Naive B cell (primary cell): ENCODE measurements at regions not wholly inside any gene's neighbourhood (a gene's known extent, or its start where the extent isn't known, plus 50 kb on each side); places are given as distances from the start of the nearest gene placed in this dataset.

Experiments used
- ATAC-seq, 2 donors: fragments of 150-1000 bp; cut with Tn5 transposase; 2 replicates each; pipeline ENCODE4 v1.10.0; 2021; ENCODE audit warnings: low read depth in 2 of 2, mild to moderate bottlenecking in 2 of 2, moderate library complexity in 2 of 2
- DNase-seq: peaks from one replicate; pipeline ENCODE4 v3.0.0; 2022
- H3K27ac Mint-ChIP-seq, 6 donors: one replicate each; pipeline ENCODE4 v1.8.0; 2020 to 2022; ENCODE audit warnings: mild to moderate bottlenecking in 6 of 6, mixed read lengths in 6 of 6, moderate library complexity in 5 of 6, inconsistent platforms in 2 of 6
- H3K27me3 Mint-ChIP-seq, 3 donors: one replicate each; pipeline ENCODE4 v1.8.0; 2021 to 2022; ENCODE audit warnings: mixed read lengths in 3 of 3, mild to moderate bottlenecking in 1 of 3
- H3K36me3 Mint-ChIP-seq, 2 donors: one replicate each; pipeline ENCODE4 v1.8.0; 2020 to 2022; ENCODE audit warnings: mixed read lengths in 2 of 2, inconsistent platforms in 1 of 2, mild to moderate bottlenecking in 1 of 2
- H3K4me1 Mint-ChIP-seq, 3 donors: one replicate each; pipeline ENCODE4 v1.8.0; 2020 to 2022; ENCODE audit warnings: mixed read lengths in 3 of 3, inconsistent platforms in 1 of 3, mild to moderate bottlenecking in 1 of 3, moderate library complexity in 1 of 3
- H3K4me3 Mint-ChIP-seq, 8 donors: one replicate each; pipeline ENCODE4 v1.8.0; 2020 to 2022; ENCODE audit warnings: mild to moderate bottlenecking in 8 of 8, mixed read lengths in 8 of 8, moderate library complexity in 8 of 8, inconsistent platforms in 2 of 8
- H3K9me3 Mint-ChIP-seq, 7 donors: one replicate each; pipeline ENCODE4 v1.8.0; 2020 to 2022; ENCODE audit warnings: mixed read lengths in 7 of 7, mild to moderate bottlenecking in 5 of 7, inconsistent platforms in 2 of 7, moderate library complexity in 1 of 7

DNA sequence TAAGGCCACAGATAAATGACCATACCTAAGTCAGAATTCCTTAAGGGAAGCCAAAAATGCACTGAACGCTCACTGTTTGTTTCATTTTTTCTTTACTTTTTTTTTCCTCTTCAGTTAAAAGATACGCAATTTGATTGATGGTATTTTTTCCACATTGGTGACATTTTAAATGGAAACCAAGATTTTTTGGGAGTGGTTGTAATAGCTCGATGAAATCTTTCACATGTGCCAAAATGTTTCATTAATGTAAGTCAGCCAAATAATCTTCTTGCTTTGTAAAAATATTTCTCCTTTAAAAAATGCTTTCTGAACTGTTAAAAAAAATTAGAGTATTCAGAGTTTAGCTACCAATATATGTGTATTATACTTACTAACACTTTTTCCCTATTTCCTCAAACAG, 339.8 kb downstream of the ZEB2 start:
- Mint-ChIP-seq H3K27ac (no peak overlapping the region), H3K9me3 (peaks cover 0 to 11% (median 4%) of the 10 kb centered on the region in 7 donors), H3K27me3 (no peaks in the 10 kb centered on the region), H3K4me3 (no peak overlapping the region), H3K4me1 (peaks cover 9 to 10% (median 10%) of the 10 kb centered on the region in 3 donors), H3K36me3 (peaks cover 7 to 13% of the 10 kb centered on the region in 2 donors)
- ATAC-seq, result no peak
- no peak for DNase-seq

DNA sequence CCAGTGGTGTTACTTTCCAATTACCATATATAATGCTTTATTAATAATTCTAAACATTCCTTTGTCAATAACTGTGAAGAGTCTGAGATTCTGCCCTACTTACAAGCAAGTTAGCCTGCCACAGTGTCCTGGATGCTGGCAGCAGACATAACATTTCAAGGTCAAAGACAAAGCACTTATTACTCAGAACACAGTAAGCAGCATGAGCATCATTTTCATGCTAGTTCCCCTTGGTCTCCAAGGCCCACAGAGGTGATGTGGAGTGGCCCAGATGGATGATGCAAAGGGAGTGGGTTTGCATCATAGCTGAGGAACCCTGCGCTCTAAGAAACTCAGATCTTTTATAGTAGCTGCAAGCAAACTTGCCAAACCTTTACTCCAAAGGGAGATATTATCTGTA, 349.7 kb downstream of the ZEB2 start:
- H3K27ac Mint-ChIP-seq, result no peak overlapping the region
- H3K36me3 Mint-ChIP-seq, result peaks cover 15 to 17% of the 10 kb centered on the region in 2 donors
- no peaks in the 10 kb centered on the region for H3K27me3 Mint-ChIP-seq
- ATAC-seq (no peak), DNase-seq (no peak)
- H3K4me1 Mint-ChIP-seq, result peaks cover 0 to 4% (median 0%) of the 10 kb centered on the region in 3 donors
- no peak overlapping the region for H3K4me3 Mint-ChIP-seq
- peaks cover 0 to 3% (median 0%) of the 10 kb centered on the region in 7 donors for H3K9me3 Mint-ChIP-seq

DNA sequence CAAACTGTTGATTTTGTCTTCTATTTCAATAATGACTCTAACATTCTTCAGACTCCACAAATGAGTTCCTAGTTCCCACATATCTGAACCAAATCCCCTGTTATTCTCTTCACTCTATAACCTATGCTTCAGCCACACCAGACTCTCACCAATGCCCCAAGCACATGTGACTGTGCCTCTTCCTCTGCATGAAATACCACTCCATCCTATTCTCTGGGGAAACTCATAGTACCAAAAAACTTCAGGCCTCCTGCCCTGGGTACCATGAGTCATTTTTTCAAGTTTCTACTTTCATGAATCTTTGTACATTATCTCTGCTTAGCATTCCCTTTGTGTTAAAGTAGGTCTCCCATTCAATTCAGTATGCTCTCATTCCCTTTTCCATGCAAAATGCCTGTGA, 353.2 kb downstream of the ZEB2 start:
- Mint-ChIP-seq H3K4me1 (peaks cover 5 to 11% (median 7%) of the 10 kb centered on the region in 3 donors), H3K9me3 (no peaks in the 10 kb centered on the region), H3K27me3 (no peaks in the 10 kb centered on the region), H3K36me3 (no peaks in the 10 kb centered on the region), H3K4me3 (no peak overlapping the region), H3K27ac (no peak overlapping the region)
- DNase-seq, result no peak
- ATAC-seq, result no peak

DNA sequence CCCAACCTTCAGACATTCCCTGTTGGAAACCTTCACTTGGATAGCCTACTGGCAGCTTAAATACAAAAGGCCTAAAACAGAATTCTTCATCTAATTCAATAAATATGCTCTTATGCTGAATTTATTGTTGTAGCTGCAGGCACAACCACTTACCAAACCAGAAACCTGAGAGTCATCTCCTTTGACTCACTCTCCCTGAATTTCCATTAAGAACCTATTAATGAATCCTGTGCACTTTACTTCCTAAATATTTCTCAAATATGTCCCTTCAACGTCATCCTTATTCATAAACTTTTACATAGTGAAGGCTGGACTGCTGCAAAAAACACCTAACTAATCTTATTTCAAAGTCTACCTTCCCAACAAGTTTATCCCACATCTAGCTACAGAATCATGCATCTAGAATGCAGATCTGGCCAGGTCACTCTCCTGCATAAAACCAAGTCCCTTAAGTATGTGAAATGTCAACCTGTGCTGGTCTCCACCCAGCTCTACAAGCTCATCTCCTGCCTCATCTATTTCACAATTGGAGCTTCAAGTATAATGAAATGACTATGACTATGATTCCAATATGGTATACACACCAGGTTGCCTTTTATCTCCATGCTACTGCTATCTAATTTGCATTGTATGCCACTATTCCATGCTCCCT, 354.2 kb downstream of the ZEB2 start:
- H3K27ac Mint-ChIP-seq, result no peak overlapping the region
- no peak for ATAC-seq
- no peaks in the 10 kb centered on the region for H3K36me3 Mint-ChIP-seq
- H3K4me3 Mint-ChIP-seq, result no peak overlapping the region
- no peaks in the 10 kb centered on the region for H3K27me3 Mint-ChIP-seq
- DNase-seq, result no peak
- H3K4me1 Mint-ChIP-seq, result peaks cover 5 to 11% (median 7%) of the 10 kb centered on the region in 3 donors
- H3K9me3 Mint-ChIP-seq, result no peaks in the 10 kb centered on the region

GRCh38 chr2:144163592-144163991, 356.3 kb downstream of the ZEB2 start:
- Mint-ChIP-seq H3K36me3 (no peaks in the 10 kb centered on the region), H3K4me1 (peaks cover 5 to 11% (median 7%) of the 10 kb centered on the region in 3 donors), H3K27me3 (no peaks in the 10 kb centered on the region), H3K4me3 (no peak overlapping the region), H3K9me3 (no peaks in the 10 kb centered on the region), H3K27ac (no peak overlapping the region)
- DNase-seq (no peak), ATAC-seq (no peak)

GRCh38 chr2:144162652-144163051, 357.3 kb downstream of the ZEB2 start:
- Mint-ChIP-seq H3K9me3 (no peaks in the 10 kb centered on the region), H3K4me1 (peaks cover 5 to 11% (median 7%) of the 10 kb centered on the region in 3 donors), H3K27me3 (no peaks in the 10 kb centered on the region), H3K27ac (peak overlapping the region in 2 of 6 donors; percentile 3 to 33), H3K36me3 (no peaks in the 10 kb centered on the region), H3K4me3 (no peak overlapping the region)
- peak; percentile 23 for DNase-seq
- peak; percentile 64 to 84 for ATAC-seq

- H3K4me1 Mint-ChIP-seq, result peaks cover 5 to 11% (median 7%) of the 10 kb centered on the region in 3 donors
- no peak overlapping the region for H3K27ac Mint-ChIP-seq
- no peaks in the 10 kb centered on the region for H3K27me3 Mint-ChIP-seq
- DNase-seq (no peak), ATAC-seq (no peak)
- no peaks in the 10 kb centered on the region for H3K36me3 Mint-ChIP-seq
- H3K4me3 Mint-ChIP-seq, result no peak overlapping the region
- no peaks in the 10 kb centered on the region for H3K9me3 Mint-ChIP-seq
Measured at GRCh38 chr2:144161061-144161460, 358.9 kb downstream of the ZEB2 start.

DNA sequence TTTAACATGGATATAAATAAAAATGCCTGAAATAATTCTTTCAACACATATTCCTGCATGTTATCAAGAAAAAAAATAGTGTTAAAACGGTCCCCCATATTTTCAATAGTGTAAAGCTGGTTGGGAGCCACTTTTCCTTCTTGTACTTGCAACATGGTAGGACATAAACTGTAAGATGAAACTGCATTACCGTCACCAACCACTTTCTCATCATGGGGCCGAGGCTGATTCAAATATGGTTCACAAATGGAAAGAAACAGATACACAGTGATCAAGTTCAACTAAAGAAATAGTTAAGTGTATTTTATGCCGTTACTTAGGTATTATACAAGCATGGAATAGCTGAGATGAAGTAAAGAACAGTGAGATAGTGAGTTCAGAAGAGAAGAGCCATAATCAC, 360.7 kb downstream of the ZEB2 start:
- Mint-ChIP-seq H3K9me3 (no peaks in the 10 kb centered on the region), H3K4me1 (peaks cover 5 to 11% (median 7%) of the 10 kb centered on the region in 3 donors), H3K36me3 (no peaks in the 10 kb centered on the region), H3K4me3 (no peak overlapping the region), H3K27ac (no peak overlapping the region), H3K27me3 (no peaks in the 10 kb centered on the region)
- ATAC-seq (no peak), DNase-seq (no peak)

DNA sequence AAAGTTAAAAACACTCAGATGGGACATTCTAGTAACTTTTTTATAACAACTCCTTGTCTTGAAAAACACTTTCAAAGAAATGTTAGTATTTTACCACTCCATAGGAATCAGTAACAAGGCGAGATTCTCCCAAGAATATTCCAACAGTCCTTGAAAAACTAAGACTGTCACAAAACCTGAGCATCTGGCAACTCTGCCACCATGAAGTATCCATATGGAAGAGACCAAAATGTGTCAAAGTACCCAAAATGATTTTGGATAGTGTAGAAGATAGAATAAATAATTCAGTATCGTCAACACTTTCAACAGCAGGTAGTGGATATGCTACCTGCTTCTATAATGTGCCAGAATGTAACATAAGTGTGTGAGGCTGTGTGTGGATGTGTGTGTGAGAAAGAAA, 361.8 kb downstream of the ZEB2 start:
- DNase-seq (no peak), ATAC-seq (no peak)
- peak overlapping the region in 1 of 6 donors; percentile 16 for H3K27ac Mint-ChIP-seq
- H3K9me3 Mint-ChIP-seq, result no peaks in the 10 kb centered on the region
- H3K4me1 Mint-ChIP-seq, result peaks cover 7 to 11% (median 8%) of the 10 kb centered on the region in 3 donors
- H3K27me3 Mint-ChIP-seq, result no peaks in the 10 kb centered on the region
- H3K4me3 Mint-ChIP-seq, result no peak overlapping the region
- no peaks in the 10 kb centered on the region for H3K36me3 Mint-ChIP-seq

DNA sequence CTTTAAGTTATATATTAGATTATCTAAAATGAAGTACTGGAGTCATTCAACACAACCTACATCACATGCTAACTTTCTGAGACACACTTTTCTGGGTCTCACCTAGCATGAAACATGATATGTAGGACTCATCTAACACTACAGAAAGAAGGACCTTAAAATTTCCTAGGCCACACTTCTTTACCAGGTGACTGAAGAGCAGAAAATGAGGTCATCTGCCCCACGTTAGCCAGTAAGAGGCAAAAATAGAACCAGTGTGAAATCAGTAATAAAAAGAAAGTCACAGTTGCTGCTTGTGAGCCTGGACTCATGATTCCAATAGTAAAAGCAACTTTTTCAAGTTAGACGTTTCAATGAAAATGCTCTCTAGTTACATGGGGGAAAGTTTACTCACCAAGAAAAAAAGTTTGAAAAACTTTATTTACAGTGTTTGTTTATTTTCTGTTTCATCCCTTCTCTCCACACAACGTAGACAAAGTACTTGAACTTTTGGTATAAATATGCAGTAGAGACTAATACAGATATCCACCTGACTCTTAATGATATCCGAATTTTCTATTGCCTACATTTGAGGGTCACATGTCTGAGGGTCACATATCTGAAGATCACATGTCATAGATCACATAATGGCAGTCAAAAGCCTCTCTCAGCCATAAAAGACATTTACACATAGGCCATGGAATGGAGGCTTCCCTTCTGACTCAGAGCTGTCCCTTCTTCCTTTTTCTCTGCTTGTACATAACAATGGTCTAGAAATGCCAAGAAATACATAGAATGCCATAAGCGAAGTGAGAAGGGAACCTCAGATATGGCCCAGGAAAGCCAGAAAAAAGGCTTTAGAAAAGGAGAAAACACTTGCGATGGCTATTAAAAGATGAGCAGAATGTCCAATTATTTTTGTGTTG, 362.9 kb downstream of the ZEB2 start:
- H3K27ac Mint-ChIP-seq, result peak overlapping the region in 1 of 6 donors; percentile 12
- ATAC-seq, result no peak

GRCh38 chr2:144154205-144154604, 365.7 kb downstream of the ZEB2 start:
- H3K4me1 Mint-ChIP-seq, result peaks cover 3 to 8% (median 5%) of the 10 kb centered on the region in 3 donors
- DNase-seq (no peak), ATAC-seq (no peak)
- no peak overlapping the region for H3K4me3 Mint-ChIP-seq
- H3K9me3 Mint-ChIP-seq, result no peaks in the 10 kb centered on the region
- H3K27me3 Mint-ChIP-seq, result no peaks in the 10 kb centered on the region
- H3K36me3 Mint-ChIP-seq, result no peaks in the 10 kb centered on the region
- no peak overlapping the region for H3K27ac Mint-ChIP-seq

More for the DNA sequence above, 362.9 kb downstream of the ZEB2 start:
- no peaks in the 10 kb centered on the region for H3K36me3 Mint-ChIP-seq
- H3K4me3 Mint-ChIP-seq, result no peak overlapping the region
- no peaks in the 10 kb centered on the region for H3K27me3 Mint-ChIP-seq
- DNase-seq, result no peak
- H3K9me3 Mint-ChIP-seq, result no peaks in the 10 kb centered on the region
- peaks cover 3 to 8% (median 6%) of the 10 kb centered on the region in 3 donors for H3K4me1 Mint-ChIP-seq

- H3K9me3 Mint-ChIP-seq, result no peaks in the 10 kb centered on the region
- H3K27me3 Mint-ChIP-seq, result no peaks in the 10 kb centered on the region
- H3K27ac Mint-ChIP-seq, result no peak overlapping the region
- DNase-seq, result peak; percentile 16
- H3K36me3 Mint-ChIP-seq, result no peaks in the 10 kb centered on the region
- peaks cover 3 to 8% (median 5%) of the 10 kb centered on the region in 3 donors for H3K4me1 Mint-ChIP-seq
- peak; percentile 81 to 97 for ATAC-seq
- peak overlapping the region in 1 of 8 donors; percentile 25 for H3K4me3 Mint-ChIP-seq
Measured at GRCh38 chr2:144152817-144153271, 367.1 kb downstream of the ZEB2 start.

DNA sequence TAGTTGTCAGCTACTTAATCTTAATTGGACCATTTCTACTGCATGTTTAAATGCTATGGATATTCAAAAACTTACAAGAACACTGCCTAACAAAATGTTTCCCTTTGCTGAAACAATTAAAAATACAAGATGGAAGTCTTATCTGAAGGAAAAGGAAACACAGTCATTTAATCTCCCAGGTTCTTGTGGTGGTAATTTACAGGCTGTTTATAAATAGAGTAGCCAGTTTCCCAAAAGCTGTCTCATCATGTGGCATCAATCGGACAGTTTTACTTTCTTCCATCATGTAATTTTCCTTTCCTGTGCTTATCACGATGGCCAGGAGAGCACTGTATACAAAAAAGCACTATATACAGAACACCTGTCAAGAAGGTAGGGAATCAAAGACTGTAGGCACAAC, 368.1 kb downstream of the ZEB2 start:
- no peak for ATAC-seq
- no peak for DNase-seq
- no peaks in the 10 kb centered on the region for H3K9me3 Mint-ChIP-seq
- H3K27ac Mint-ChIP-seq, result no peak overlapping the region
- no peaks in the 10 kb centered on the region for H3K36me3 Mint-ChIP-seq
- no peaks in the 10 kb centered on the region for H3K27me3 Mint-ChIP-seq
- no peak overlapping the region for H3K4me3 Mint-ChIP-seq
- H3K4me1 Mint-ChIP-seq, result peaks cover 3 to 8% (median 5%) of the 10 kb centered on the region in 3 donors

- no peak for ATAC-seq
- no peaks in the 10 kb centered on the region for H3K27me3 Mint-ChIP-seq
- peaks cover 3 to 8% (median 5%) of the 10 kb centered on the region in 3 donors for H3K4me1 Mint-ChIP-seq
- H3K27ac Mint-ChIP-seq, result no peak overlapping the region
- H3K36me3 Mint-ChIP-seq, result no peaks in the 10 kb centered on the region
- no peak overlapping the region for H3K4me3 Mint-ChIP-seq
- no peak for DNase-seq
- no peaks in the 10 kb centered on the region for H3K9me3 Mint-ChIP-seq
Measured at GRCh38 chr2:144151405-144151804, 368.5 kb downstream of the ZEB2 start.
